ENCODE measurements at regions not wholly inside any gene's neighbourhood (a gene's known extent, or its start where the extent isn't known, plus 50 kb on each side); places are given as distances from the start of the nearest gene placed in this dataset.

DNA sequence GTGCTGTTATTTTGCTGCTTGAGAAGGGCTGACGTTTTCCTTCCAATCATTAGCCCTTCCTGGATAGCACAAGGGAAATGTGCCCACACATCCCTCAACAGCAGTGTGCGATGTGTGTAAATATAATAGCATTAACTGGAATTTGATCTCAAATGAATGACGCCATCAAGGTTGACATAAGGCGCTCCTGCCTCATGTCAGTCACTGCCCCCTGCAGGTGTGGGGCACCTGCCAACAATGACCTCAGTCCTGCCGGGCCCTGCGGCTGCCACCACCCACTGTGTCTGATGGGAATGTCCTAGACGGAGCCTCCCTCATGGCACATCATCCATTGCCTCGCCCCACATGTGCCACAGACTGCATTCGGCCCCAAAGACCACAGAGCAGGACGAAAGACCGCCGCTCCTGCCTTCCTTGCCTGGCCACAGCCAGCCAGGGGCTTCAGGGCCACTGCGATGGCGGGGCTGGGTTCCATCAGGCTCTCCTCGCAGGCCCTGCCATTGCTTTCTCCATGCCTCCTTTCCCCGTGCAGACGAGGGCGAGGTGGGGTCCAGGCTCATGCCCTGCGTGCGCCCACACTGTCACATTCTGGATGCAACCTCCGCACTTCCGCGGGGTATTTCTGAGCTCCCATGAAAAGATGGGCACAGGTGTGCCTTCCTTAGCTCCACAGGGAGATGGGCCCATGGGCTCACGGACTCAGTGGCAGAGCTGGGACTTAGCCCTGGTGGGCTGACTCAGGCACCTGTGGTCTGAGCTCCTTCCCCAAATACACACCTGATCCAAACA is 146.7 kb downstream of the SOX1 start:
- TF ChIP-seq, protein P1, sequence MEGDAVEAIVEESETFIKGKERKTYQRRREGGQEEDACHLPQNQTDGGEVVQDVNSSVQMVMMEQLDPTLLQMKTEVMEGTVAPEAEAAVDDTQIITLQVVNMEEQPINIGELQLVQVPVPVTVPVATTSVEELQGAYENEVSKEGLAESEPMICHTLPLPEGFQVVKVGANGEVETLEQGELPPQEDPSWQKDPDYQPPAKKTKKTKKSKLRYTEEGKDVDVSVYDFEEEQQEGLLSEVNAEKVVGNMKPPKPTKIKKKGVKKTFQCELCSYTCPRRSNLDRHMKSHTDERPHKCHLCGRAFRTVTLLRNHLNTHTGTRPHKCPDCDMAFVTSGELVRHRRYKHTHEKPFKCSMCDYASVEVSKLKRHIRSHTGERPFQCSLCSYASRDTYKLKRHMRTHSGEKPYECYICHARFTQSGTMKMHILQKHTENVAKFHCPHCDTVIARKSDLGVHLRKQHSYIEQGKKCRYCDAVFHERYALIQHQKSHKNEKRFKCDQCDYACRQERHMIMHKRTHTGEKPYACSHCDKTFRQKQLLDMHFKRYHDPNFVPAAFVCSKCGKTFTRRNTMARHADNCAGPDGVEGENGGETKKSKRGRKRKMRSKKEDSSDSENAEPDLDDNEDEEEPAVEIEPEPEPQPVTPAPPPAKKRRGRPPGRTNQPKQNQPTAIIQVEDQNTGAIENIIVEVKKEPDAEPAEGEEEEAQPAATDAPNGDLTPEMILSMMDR (IDR thresholded peaks at IDR 0.05; ENCODE audit: control extremely low read depth in 1 of 3, insufficient read depth in 1 of 3, low read depth in 1 of 3, low read length in 3 of 3): no peak
- TF ChIP-seq MAFK (IDR thresholded peaks at IDR 0.05; ENCODE audit: low read depth, low read length) (no peak), YY1 (IDR thresholded peaks at IDR 0.05; ENCODE audit: low read depth, low read length) (no peak), POLR2A (IDR thresholded peaks at IDR 0.05; ENCODE audit: control extremely low read depth in 1 of 2, low read depth in 2 of 2, low read length in 2 of 2) (no peak), POLR2AphosphoS5 (IDR thresholded peaks at IDR 0.05; ENCODE audit: low read depth, low read length) (no peak), BCL11A (IDR thresholded peaks at IDR 0.05; ENCODE audit: low read depth in 2 of 2, low read length in 2 of 2) (no peak), HDAC6 (IDR thresholded peaks at IDR 0.05; ENCODE audit: low read depth, low read length) (no peak), ATF2 (IDR thresholded peaks at IDR 0.05; ENCODE audit: low read length) (no peak)
